OCI-LY1 (cell line): ENCODE measurements at regions not wholly inside any gene's neighbourhood (a gene's known extent, or its start where the extent isn't known, plus 50 kb on each side); places are given as distances from the start of the nearest gene placed in this dataset.

Experiments
- H2AFZ ChIP-seq: fragments of 200-600 bp; sonication (generic), shearing (Covaris generic); 2 replicates; pipeline ENCODE4 v1.6.0; 2014; ENCODE audit warnings: antibody characterized with exemption, mild to moderate bottlenecking, low read length
- H3F3A ChIP-seq: fragments of 200-600 bp; sonication (generic), shearing (Covaris generic); 2 replicates; pipeline ENCODE4 v1.6.0; 2014; ENCODE audit warnings: mild to moderate bottlenecking, antibody characterized with exemption, low read length, moderate library complexity; ENCODE audit not compliant: insufficient read depth
- H3K27ac ChIP-seq: fragments of 200-600 bp; sonication (generic); 2 replicates; pipeline ENCODE4 v1.5.1; 2014; ENCODE audit warnings: low read length, mixed run types, mild to moderate bottlenecking, low read depth; ENCODE audit not compliant: poor library complexity, severe bottlenecking
- H3K27me3 ChIP-seq: fragments of 200-600 bp; sonication (generic); 2 replicates; pipeline ENCODE4 v1.6.0; 2014; ENCODE audit warnings: antibody characterized with exemption, mild to moderate bottlenecking, low read length, moderate library complexity; ENCODE audit not compliant: insufficient read depth
- H3K36me3 ChIP-seq: fragments of 200-600 bp; sonication (generic); 2 replicates; pipeline ENCODE4 v1.6.1; 2014; ENCODE audit warnings: mild to moderate bottlenecking, antibody characterized with exemption, low read length, moderate library complexity, mixed read lengths; ENCODE audit not compliant: insufficient read depth
- H3K4me1 ChIP-seq: fragments of 200-600 bp; sonication (generic); 2 replicates; pipeline ENCODE4 v1.5.1; 2014; ENCODE audit warnings: mild to moderate bottlenecking, low read length, moderate library complexity; ENCODE audit not compliant: insufficient read depth, severe bottlenecking
- H3K4me2 ChIP-seq: fragments of 200-600 bp; sonication (generic), shearing (Covaris generic); 2 replicates; pipeline ENCODE4 v1.6.1; 2014; ENCODE audit warnings: low read length
- H3K4me3 ChIP-seq: fragments of 200-600 bp; sonication (generic); 2 replicates; pipeline ENCODE4 v1.5.1; 2014; ENCODE audit warnings: low read length, low read depth, mild to moderate bottlenecking, mixed read lengths; ENCODE audit not compliant: poor library complexity, severe bottlenecking
- H3K79me2 ChIP-seq: fragments of 200-600 bp; shearing (Covaris generic); 2 replicates; pipeline ENCODE4 v1.6.1; 2016; ENCODE audit warnings: mixed run types, low read length, mixed read lengths; ENCODE audit not compliant: insufficient read depth
- H3K9ac ChIP-seq: fragments of 200-600 bp; sonication (generic), shearing (Covaris generic); 2 replicates; pipeline ENCODE4 v1.6.1; 2014; ENCODE audit warnings: mild to moderate bottlenecking, low read length, mixed read lengths
- H3K9me2 ChIP-seq: fragments of 200-600 bp; sonication (generic), shearing (Covaris generic); 2 replicates; pipeline ENCODE4 v1.6.1; 2014; ENCODE audit warnings: low read depth, mild to moderate bottlenecking, low read length, mixed read lengths
- H3K9me3 ChIP-seq: fragments of 200-600 bp; shearing (Covaris generic); 2 replicates; pipeline ENCODE4 v1.6.1; 2014; ENCODE audit warnings: low read length, mixed read lengths
- H4K20me1 ChIP-seq: fragments of 200-600 bp; sonication (generic), shearing (Covaris generic); 2 replicates; pipeline ENCODE4 v1.6.0; 2016; ENCODE audit warnings: mild to moderate bottlenecking, low read length; ENCODE audit not compliant: insufficient read depth
- EZH2 ChIP-seq: fragments of 200-600 bp; sonication (generic), shearing (Covaris generic); IDR thresholded peaks from 2 replicates; pipeline ENCODE4 v1.8.0; 2017; ENCODE audit warnings: borderline replicate concordance, mixed run types, mild to moderate bottlenecking, antibody characterized with exemption, low read length, moderate library complexity, mixed read lengths
- TF ChIP-seq, protein P1 (sequence below): fragments of 200-600 bp; sonication (generic), shearing (Covaris generic); IDR thresholded peaks from 2 replicates; pipeline ENCODE4 v1.5.1; 2017; ENCODE audit warnings: mild to moderate bottlenecking, antibody characterized with exemption, low read length, moderate library complexity, mixed read lengths

- H2AFZ ChIP-seq = no peak overlapping the region
- H3K9me3 ChIP-seq = no peaks in the 10 kb centered on the region
- no peak overlapping the region for H3K4me2 ChIP-seq
- TF ChIP-seq, protein P1, sequence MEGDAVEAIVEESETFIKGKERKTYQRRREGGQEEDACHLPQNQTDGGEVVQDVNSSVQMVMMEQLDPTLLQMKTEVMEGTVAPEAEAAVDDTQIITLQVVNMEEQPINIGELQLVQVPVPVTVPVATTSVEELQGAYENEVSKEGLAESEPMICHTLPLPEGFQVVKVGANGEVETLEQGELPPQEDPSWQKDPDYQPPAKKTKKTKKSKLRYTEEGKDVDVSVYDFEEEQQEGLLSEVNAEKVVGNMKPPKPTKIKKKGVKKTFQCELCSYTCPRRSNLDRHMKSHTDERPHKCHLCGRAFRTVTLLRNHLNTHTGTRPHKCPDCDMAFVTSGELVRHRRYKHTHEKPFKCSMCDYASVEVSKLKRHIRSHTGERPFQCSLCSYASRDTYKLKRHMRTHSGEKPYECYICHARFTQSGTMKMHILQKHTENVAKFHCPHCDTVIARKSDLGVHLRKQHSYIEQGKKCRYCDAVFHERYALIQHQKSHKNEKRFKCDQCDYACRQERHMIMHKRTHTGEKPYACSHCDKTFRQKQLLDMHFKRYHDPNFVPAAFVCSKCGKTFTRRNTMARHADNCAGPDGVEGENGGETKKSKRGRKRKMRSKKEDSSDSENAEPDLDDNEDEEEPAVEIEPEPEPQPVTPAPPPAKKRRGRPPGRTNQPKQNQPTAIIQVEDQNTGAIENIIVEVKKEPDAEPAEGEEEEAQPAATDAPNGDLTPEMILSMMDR = no peak
- no peak for TF ChIP-seq EZH2
- no peaks in the 10 kb centered on the region for H3K79me2 ChIP-seq
- H4K20me1 ChIP-seq = no peaks in the 10 kb centered on the region
- no peak overlapping the region for H3K4me3 ChIP-seq
- H3K27me3 ChIP-seq = peaks cover 20% of the 10 kb centered on the region; the same call in 1 of the 2 replicates
- H3K9me2 ChIP-seq = no peaks in the 10 kb centered on the region
- no peak overlapping the region for H3K9ac ChIP-seq
- no peaks in the 10 kb centered on the region for H3F3A ChIP-seq
- no peak overlapping the region for H3K27ac ChIP-seq
- no peaks in the 10 kb centered on the region for H3K36me3 ChIP-seq
- H3K4me1 ChIP-seq = no peaks in the 10 kb centered on the region
Observed at GRCh38 chr9:135279385-135279784, 191.9 kb downstream of the OLFM1 start.

DNA sequence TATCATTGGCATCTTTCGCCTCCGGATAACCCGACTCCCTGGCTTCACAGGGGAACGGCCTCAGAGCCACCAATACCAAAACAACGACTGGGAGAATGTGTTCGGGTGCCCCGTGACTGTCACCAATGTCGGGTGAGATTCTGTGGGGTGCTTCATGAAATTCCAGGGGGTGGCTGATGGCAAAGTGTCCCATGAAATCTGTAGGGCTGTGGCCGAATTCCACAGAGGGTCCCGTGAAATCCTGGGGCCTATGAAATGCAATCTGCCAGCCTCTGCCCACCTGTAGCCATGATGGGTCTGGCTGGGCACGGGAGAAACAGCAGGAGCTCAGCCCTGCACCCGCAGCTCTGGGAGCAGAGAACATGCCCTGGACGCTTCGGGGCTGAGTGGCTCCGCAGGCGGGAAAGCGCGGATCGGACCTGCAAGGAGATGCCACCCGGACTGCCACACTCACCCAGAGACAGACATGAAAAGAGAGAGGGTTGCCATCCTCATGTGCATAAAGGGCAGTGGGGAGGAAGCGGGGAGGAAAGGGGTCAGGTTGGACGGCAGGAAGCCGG is 192.4 kb downstream of the OLFM1 start:
- Histone ChIP-seq H3K9me2 (no peaks in the 10 kb centered on the region), H3K79me2 (no peaks in the 10 kb centered on the region), H3K9me3 (no peaks in the 10 kb centered on the region), H3K36me3 (no peaks in the 10 kb centered on the region), H3K4me2 (no peak overlapping the region), H3K27me3 (peaks cover 20% of the 10 kb centered on the region; the same call in 1 of the 2 replicates), H4K20me1 (no peaks in the 10 kb centered on the region), H3K9ac (no peak overlapping the region), H3K4me1 (no peaks in the 10 kb centered on the region), H2AFZ (no peak overlapping the region), H3K27ac (no peak overlapping the region), H3F3A (no peaks in the 10 kb centered on the region), H3K4me3 (no peak overlapping the region)
- TF ChIP-seq, protein P1 = no peak
- no peak for TF ChIP-seq EZH2

DNA sequence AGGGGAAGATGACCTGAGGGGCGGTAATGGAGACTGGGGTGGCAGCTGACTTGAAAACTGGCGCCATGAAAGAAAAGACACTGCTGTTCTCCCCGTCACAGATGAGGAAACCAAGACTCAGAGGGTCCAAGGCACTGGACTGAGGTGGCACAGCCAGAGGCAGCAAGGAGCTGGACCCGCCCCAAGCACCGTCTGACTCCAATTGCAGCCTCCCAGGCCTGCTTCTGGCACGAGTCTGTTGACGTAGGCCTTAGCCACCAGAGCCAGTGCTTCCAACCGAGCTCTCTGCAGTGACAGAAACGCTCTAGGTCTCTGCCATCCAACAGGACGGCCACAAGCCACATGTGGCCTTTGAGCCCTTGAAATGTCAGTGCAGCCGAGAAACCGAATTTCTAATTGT is 193.2 kb downstream of the OLFM1 start:
- Histone ChIP-seq H3K27me3 (peaks cover 20% of the 10 kb centered on the region; the same call in 1 of the 2 replicates), H3K79me2 (no peaks in the 10 kb centered on the region), H3K36me3 (no peaks in the 10 kb centered on the region), H4K20me1 (no peaks in the 10 kb centered on the region), H3K9ac (no peak overlapping the region), H3K4me2 (no peak overlapping the region), H3K4me1 (no peaks in the 10 kb centered on the region), H3F3A (no peaks in the 10 kb centered on the region), H3K9me2 (no peaks in the 10 kb centered on the region), H3K9me3 (no peaks in the 10 kb centered on the region), H2AFZ (no peak overlapping the region), H3K27ac (no peak overlapping the region), H3K4me3 (no peak overlapping the region)
- TF ChIP-seq, protein P1 = no peak
- TF ChIP-seq EZH2 = no peak
